AG08396 (cell line): ENCODE measurements at regions not wholly inside any gene's neighbourhood (a gene's known extent, or its start where the extent isn't known, plus 50 kb on each side); places are given as distances from the start of the nearest gene placed in this dataset.

Experiments used
- DNase-seq: peaks from one replicate; pipeline ENCODE4 v3.0.0; 2012; ENCODE audit warnings: low spot score, mixed read lengths

DNA sequence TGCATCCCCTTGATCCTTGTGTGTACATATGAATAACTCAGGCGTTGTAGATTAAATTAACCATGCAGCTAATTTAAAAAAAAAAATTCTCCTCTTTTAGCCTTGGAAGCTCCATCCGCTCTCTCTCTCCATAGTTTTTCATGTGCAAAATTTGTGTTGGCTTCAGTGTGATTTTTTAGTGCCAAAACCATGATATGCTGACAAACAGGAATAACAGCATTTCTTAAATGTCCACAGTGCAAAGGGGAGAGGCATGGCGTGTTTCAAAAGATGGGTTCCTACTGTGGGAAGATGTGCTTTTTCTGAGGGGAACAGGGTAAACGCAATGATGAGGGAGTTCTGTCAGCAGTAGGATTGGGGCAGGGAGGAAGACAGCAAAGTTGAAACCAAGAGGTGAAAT, 247.0 kb downstream of the ICOS start:
- DNase-seq = no peak

DNA sequence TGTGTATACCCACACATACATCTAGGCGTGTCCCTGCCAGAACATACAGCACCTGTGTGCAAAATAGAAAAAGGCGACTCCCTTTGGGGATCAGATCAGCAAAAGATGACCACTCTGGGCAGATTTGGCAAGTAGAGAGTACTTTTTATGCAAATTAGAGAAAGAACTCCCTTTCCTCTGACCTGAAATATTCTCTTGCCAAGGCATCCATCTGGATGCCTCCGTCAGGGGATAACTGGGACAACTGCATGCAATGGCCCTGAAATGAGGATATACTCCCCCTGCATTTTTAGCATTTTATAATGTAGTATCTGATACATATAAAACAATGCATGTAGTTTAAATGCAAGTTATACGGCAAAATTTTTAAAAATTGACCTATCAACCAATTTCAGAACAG, 247.7 kb downstream of the ICOS start:
- DNase-seq = no peak

DNA sequence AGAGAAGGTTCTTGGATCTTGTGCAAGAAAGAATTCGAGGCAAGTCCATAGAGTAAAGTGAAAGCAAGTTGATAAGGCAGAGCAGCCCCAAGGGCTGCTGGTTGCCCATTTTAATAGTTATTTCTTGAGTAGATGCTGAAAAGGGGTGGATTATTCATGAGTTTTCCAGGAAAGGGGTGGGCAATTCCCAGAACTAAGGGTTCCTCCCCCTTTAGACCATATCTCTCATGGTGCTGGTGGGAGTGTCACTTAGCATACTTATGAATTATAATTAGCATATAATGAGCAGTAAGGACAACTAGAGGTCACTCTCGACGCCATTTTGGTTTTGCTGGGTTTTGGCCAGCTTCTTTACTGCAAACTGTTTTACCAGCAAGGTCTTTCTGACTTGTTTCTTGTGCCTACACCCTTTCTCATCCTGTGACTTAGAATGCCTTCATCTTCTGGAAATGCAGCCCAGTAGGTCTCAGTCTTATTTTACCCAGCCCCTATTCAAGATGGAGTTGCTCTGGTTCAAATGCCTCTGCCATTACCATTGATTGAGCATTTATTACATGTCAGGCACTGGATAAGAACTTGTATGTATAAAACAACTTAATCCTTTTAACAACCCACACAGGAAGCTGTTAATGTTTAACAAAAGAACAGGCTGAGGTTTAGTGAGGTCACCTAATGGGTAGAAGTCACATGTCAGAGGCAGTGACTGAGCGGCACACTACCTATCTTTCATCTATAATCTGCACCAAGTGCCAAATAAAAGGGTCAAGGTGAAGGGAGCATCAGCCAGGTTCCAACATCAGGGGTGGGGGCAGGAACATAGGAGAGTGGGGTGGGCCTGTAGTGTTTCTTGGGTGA, 250.9 kb downstream of the ICOS start:
- DNase-seq = no peak

- DNase-seq = no peak
These were observed 255.0 kb downstream of the ICOS start for GRCh38 chr2:204191574-204191973.

GRCh38 chr2:204195498-204195897, 258.9 kb downstream of the ICOS start:
- DNase-seq = no peak

DNA sequence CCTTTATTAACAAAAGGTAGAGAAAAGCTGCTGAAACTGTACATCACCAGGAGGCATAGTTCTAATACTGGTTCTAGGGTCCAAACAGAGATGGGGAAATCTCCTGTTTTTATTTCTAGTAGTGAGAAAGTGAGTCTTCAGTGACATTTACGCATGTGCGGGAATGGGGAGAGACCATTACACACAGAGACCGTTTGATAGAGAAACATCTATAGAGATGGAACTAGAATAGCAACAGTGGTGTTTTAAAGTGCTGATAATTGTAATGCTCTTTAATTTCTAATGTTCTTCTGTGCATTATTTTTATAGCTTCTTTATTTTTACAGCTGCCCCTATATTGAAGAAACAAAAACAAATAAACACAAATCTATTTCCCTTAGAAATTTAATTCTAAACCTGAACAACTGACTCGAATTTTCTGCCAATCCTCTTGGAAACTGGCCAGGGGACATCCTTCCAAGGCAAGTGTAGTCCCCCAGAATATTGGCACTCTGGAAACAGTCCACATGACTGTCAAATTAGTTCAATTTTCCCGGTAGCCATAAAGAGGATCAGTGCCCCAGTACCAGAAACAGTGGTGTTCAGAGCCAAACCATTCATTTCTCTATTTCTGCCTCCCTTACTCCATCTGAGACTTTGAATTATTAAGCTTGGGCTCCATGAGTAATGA, 260.9 kb downstream of the ICOS start:
- DNase-seq = no peak

DNA sequence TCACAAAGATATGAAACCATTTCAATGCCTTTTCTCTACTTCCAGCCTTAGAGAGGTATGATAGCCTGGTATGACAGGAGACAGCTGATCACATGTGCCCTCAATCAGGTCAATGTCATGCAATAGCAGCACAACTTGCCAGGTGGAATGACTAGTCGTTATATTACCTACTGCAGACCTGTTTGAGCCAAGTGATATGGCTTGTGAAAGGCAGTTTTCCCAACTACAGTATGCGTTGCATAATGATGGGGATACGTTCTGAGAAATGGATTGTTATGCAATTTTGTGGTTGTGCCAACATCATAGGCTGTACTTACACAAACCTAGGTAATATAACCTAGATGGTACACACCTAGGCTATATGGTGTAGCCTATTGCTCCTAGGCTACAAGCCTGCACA, 262.8 kb downstream of the ICOS start:
- DNase-seq = no peak

DNA sequence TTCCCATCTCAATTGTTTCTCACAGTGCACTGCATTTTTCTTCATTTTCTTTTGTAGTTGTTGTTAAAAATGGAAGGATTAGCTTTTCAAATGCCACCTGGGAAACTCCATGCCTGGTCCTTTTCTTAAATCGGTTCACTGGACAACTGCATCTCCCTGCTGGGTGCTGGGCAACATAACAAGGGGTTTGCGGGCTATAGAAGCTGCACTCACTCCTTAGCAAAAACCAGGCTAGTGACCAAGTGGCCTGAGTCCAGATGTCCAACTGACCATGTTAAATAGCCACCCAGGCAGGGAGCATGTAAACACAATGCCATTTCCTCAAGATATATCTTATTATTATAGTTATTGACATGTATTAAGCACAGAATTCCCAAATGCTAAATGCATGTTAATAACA, 264.9 kb downstream of the ICOS start:
- no peak for DNase-seq

GRCh38 chr2:204202253-204202652, 265.7 kb downstream of the ICOS start:
- DNase-seq = no peak

- no peak for DNase-seq
These were observed 267.1 kb downstream of the ICOS start for GRCh38 chr2:204203704-204204103.

DNA sequence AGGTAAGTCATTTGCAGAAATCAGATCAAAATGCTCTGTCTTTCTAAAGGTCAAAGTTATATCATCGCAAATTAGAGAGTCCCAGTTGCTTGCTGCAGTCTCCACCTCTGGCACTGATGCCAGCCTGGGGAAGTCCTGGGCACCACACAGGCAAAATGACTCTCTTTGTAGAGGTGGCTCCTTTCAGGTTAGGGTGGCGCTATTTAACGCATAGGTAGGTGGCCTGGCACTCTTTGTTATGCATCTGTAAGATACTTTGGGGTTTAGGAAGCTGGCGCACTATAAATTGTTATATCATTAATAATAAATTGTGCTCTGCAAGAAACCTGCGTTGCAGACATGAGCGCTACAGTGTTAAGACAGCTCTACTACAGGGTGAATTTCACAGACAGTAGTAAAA, 268.5 kb downstream of the ICOS start:
- DNase-seq = no peak

DNA sequence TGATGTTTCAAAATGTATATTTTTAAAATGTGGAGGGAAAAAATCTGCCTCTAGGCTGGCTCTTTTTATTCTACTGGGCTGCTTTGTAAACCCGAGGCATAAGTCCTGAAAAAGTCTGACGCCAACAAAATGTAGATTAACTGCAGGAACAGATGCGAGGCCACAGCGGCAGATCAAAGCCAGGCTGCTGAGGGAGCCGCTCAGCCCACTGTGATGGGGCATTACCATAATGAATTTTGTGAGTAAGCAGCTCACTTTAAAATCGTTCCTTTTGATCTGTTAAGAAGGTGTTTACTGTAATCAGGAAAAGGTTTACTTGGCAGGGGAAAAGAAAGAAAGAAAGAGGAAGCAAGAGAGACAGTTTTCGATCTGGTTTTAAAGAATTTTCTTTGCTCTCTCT, 269.0 kb downstream of the ICOS start:
- no peak for DNase-seq

- DNase-seq = no peak
These were observed 271.3 kb downstream of the ICOS start for GRCh38 chr2:204207866-204208265.

GRCh38 chr2:204213588-204213987, 277.0 kb downstream of the ICOS start:
- no peak for DNase-seq

- DNase-seq = no peak
These were observed 281.5 kb downstream of the ICOS start for GRCh38 chr2:204218040-204218439.

- DNase-seq = no peak
These were observed 282.6 kb downstream of the ICOS start for GRCh38 chr2:204219196-204219595.

DNA sequence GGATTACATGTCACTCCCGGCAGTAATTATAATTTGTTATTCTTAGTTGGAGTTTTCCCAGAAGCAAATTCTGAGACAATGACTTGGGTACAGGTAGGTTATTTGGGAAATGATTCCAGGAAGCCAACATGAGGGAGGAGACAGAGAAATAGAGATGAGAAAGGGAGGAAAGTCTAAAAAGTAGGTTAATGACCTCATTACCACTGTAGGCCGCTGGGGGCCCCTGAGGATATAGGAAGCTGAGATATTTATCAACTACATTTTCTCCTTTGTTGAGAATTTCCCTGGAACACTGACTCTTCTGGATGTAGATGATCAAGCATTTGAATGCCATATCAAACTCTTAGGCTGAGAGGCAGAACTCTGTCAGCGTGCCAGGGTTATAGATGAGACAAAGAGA, 284.3 kb downstream of the ICOS start:
- DNase-seq = no peak

GRCh38 chr2:204223046-204223445, 286.5 kb downstream of the ICOS start:
- no peak for DNase-seq

- no peak for DNase-seq
These were observed 287.0 kb downstream of the ICOS start for GRCh38 chr2:204223544-204223943.

DNA sequence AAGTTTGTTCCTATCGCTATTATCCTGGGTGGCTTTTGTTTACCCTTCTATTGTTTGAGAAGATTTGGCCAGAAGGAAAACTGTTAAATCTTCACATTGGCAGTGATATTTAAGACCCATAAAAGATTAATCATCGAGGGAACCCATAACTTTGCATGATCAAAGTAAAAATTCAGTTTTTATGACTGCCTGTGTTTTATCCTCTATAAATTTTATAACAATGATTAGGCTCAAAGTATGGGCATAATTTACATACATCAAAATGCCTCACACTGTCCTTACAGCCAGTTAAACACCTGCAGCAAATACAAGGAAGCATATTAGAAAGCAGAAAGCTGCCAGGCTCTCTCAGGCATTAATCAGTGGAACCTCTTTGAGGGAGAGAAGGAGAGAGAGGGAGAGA, 289.1 kb downstream of the ICOS start:
- DNase-seq = no peak

DNA sequence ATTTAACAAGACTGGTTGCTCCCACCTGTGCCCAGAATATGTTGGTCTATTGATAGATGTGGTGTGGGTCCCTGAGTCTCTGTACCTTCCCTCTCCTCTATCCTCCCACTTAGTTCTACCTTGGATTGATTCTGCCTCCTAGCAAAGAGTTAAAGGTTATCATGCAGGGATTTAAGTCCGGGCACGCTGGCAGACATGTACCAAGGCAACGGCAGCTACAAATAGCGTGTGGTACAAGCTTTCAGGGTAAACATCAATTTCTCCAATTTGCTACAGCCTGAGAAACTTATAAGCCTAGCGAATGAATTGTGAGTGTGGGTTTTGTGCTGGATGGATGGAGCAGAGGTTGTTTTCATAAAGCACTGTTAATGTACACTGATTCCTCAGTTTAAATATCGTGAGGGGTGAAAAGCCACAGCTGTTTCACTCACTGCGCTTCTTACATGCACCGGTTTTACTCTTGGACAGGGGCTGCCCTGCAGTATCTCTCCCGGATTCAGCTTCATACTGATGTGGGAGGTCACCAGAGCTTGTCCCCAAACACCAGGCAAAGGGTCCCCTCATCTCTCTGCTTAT, 289.8 kb downstream of the ICOS start:
- DNase-seq = no peak

DNA sequence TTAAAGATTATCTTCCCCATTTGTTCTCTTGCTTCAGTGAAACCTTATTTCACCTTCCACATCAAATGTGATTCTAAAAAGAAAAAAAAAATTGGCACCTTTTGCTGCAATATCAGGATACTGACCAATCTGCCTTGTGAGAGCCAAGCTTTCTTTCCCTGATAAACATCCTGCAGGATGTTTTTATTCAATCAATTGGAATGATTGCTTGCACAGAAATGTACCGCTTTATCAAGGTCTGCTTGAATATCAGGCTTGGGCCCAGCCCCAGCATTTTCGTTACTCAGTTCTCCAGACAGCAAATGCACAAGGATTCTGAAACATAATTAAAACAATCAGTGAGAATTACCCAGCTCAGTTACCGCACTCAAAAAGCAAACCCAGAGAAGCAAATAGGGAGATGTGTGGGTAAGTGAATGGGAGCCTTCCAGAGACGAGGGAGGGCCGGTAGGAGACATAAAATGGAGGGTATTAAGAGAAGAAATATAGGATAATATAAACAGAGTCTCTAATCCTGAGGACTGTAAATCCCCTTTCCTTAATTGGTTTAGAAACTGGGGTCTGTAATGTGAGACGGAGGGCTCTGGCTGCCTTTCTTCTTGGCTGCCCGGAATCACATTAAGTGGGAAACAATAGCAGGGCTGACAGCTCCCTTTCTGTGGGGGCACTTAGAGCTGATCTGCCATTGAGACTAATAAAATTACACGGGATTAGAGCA, 291.8 kb downstream of the ICOS start:
- DNase-seq = no peak

DNA sequence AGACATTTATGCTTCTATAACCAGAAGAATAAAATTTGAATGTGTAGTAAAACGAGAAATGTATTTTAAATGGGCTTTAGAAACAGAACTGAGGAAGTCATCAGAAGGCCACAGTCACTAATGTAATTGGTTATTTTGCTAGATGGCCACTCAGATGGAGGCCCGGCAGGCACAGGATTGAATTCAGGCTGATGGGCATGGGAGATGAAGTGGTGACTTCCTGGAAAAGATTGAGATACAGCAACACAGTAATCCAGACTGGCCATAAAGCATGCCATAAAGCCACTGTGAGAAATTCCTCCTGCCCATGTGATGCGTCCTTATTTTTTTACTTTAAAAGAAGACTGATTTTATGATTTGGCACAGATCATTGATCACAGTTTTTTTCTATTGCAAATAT, 297.7 kb downstream of the ICOS start:
- no peak for DNase-seq
